Hippocampal formation (tissue), 2 donors: ENCODE measurements at regions not wholly inside any gene's neighbourhood (a gene's known extent, or its start where the extent isn't known, plus 50 kb on each side); places are given as distances from the start of the nearest gene placed in this dataset.
"Not testable (repeated sequence)": the region's sequence is repeated elsewhere in the genome, so short reads cannot be mapped to it uniquely, and the experiment has no call there.

Source experiments
- DNase-seq, 2 donors: peaks; one replicate each; lab custom pipeline; 2025; lab: John Stamatoyannopoulos, UW

DNA sequence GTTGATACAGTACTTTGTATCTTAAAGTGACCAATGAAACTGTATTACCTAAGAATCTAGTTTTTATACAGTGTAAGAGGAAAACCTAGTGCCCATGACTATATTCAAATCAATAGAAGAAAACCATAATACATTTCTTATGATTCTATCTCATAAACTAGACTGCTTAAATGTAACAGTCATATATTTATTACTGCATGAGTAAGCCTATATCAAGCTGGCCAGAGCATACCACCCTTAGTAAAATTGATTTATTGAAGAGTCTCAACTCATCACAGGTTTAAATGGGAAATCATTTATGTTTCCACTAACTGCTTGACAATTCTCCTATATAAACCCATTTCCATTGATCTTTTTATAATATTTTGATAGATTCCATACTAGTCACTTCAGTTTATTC is 1059.2 kb upstream of the LRRTM1 start:
- no peak for DNase-seq

DNA sequence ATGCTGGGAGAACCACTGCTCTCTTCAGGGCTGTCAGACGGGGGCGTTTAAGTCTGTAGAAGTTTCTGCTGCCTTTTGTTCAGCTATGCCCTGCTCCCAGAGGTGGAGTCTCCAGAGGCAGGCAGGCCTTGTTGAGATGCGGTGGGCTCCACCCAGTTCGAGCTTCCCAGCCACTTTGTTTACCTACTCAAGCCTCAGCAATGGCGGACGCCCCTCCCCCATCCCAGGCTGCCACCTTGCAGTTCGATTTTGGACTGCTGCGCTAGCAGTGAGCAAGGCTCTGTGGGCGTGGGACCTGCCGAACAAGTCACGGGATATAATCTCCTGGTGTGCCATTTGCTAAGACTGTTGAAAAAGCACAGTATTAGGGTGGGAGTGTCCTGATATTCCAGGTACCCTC is 1057.9 kb upstream of the LRRTM1 start:
- not testable (repeated sequence) for DNase-seq

DNA sequence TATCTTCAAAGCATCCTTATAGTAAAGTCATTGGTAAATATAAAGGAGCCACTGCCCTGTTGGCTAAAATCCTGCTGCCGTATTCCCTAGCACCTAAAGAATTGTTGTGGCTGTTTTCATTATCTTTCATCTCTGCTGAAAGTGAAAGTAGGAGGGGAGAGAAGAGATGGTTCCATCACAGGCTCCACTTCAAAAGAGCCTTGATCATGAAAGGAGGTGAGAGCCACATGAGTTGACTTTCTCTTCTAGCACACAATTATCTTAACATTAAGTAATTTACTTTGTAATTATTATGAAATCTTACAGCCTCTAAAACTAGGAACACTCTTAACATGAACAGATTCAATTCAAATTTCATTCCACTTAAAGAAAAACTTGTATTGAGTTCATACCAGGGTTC is 1050.9 kb upstream of the LRRTM1 start:
- no peak for DNase-seq

DNA sequence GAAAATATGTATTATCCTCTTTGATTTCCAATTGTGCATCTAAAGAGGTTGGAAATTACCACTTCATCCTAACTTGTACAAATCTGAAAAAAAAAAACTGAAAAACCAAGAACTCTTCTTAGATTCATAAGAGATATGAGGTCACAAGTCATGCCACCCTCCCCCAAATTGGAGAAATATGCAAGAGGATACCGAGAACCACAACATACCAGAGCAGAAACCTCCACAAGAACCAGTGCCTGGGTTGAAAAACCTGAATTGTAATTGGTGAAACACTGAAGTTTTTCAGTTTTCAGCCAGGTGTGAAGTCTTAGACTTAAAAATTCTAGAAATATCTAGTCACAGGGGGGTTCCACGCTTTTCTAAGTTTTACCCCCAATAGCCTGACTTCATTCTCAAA is 1029.5 kb upstream of the LRRTM1 start:
- no peak for DNase-seq

DNA sequence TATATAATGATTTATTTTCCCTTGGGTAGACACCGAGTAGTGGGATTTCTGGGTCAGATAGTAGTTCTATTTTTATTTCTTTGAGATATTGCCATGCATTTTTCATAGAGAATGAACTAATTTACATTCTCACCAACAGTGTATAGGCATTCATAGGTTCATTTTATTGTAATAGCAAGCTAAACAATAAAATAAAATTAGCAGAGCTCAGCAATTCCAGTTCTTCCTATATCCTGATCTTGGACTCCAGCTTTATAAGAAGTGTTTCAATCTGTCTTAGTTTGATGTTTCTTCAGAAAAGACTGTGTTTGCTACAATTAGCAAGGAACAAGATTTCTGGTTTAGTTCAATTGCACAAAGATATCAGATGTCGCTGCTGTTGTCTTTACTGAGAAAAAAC is 1024.4 kb upstream of the LRRTM1 start:
- DNase-seq, result no peak

DNA sequence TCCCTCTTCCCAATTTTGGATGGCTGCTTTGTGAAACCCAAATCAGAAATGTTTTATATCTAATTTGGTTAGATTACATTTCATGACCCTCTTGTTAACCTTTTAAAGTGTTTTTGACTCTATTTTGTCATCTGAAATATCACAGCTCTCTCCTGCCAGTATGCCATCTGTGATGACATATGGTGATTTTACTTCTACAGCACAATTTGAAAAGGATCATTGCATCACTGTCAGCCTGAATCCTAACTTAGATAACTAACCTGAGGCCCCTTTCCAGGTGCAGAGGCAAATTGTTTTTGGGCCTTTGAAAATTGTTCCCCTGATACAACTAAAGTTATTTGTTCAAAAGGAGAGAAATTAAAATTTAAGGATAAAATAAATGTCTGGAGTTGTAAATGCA is 1023.4 kb upstream of the LRRTM1 start:
- DNase-seq, result no peak

DNA sequence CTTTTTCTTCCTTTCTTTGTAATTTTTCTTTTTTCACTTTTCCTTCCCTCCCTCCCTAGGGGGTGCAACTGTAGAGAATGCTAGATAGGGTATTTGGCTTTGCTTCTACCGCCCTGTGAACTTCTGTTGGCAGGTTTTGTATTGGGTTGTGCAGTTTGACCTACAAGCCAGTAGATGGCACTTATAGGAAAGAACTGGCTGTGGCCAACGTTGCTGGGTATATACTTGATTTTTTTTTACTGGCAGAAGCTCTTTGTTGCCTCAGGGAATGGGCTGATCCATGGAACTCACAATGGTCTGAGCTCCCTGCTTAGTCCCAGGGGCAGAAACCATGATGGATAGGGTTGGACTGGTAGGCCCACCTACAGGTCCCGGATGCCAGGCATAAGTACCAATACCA is 1019.5 kb upstream of the LRRTM1 start:
- DNase-seq, result no peak

DNA sequence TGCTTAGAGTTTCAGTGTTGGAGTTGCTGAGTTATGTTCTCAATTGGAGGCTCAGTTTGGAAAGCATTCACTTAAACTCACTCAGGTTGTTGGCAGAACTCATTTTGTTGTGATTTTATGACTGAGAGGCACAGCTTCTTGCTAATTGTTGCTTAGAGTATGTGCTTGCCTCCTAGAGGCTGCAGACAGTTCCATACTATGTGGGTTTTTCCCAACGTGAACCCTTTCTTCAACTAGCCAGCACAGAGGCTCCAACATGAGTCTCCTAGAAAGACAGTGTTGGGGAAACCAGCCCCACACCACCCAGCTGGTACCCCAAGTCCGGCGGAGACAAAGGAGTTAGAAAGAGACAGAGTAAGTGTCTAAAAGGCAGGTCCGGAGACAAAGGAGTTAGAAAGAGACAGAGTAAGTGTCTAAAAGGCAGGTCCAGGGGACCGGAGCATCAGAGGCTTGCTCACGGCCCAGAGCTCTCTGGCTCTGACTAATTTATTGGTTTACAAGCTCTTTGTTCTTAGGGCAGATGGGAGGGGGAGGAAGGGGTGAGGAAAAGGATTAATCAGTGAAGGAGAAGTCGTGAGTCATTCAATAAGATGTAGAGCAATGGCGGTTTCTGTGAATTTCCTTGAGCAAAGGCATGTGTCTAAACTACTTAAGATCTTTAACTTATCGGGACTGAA is 999.7 kb upstream of the LRRTM1 start:
- DNase-seq, result no peak

DNA sequence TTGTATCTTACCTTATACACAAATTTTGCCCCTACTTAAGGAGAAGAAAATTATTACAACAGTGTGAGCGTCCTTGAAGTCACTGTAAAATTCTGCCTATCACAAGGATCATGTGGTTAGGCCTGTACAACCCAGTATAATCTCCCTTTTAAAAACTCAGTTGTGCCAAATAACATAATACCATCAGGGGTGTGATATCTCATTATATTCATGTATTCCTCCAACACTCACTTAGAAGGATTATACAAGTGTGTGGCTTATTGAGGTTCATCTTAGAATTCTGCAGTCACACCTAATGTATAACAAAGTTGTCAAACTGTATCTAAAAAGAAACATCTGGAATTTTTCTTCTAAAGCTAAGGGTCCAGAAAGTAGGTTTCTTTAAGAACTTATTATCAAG is 998.8 kb upstream of the LRRTM1 start:
- DNase-seq, result no peak

DNA sequence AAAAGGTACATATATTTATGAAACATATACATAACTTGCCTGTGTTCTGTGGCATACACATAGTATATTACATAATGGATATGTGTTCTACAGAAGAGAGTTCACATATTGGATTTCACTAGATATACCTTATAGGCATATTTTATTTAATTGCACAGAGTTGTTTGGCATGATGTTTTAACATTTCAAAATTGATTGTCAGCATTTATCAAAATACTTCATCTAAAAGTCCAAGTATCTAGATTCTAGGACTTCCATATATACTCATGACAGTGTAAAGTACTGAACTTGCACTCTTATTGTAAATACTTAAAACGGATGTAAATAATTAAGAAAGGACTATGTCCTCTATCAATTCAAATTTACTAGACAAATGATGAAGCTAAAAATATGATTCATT is 995.3 kb upstream of the LRRTM1 start:
- no peak for DNase-seq

DNA sequence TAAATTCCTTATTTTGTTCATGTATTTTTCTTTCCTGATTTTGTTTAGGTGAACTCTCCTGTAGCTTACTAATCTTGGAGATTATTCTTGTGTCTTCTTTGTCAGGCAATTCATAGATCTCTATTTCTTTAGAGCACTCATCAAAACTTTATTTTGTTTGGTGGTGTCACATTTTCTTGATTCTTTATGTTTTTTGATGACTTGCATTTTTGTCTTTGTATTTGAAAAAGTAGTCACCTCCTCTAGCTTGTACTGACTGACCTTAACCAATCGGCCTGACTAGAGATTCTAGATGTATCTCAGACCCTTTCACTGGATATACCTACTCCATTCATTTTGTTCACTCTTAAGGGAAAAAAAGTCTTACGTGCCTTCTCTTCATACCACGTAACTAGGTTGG is 986.3 kb upstream of the LRRTM1 start:
- DNase-seq, result no peak

DNA sequence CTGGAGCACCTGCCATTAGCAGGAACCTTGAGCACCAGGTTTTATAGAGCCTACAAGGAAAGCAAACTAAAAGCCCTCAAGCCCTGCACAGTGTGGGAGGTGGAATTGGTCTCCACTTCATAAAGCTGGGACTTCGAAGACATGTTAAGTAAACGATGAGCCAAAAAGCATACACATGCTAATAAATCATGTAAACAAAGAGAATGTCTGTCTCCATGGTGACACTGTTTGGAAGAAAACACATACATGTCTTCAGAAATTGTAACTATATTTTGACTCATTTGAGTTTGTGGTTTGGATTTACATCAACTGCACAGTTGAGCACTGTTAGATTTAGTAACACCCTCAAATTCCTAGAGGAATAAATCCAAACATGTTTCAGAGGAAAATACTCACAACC is 978.5 kb upstream of the LRRTM1 start:
- DNase-seq, result no peak

DNA sequence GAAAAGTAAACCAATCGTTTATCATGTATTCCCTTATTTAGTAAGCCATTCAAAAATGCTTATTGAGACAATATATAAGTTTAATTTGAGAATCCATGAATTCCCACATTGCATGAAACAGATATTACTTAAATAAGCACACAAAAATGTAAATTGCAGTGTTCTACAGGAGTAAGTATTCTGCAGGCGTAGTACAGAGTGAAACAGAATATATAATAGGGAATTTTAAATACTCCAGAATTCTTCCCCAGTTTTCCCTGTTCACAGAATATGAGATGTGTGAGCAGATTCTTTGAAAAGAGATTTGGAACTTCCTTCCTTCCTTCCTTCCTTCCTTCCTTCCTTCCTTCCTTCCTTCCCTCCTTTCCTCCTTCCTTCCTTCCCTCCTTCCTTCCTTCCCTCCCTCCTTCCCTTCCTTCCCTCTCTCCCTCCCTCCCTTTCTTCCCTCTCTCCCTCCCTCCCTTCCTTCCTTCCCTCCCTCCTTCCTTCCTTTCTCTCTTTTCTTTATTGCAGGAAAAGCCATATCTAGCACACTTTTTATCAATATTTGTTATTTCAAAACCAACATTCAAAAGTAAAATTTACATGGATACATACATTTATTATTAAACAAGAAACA is 977.7 kb upstream of the LRRTM1 start:
- no peak for DNase-seq

DNA sequence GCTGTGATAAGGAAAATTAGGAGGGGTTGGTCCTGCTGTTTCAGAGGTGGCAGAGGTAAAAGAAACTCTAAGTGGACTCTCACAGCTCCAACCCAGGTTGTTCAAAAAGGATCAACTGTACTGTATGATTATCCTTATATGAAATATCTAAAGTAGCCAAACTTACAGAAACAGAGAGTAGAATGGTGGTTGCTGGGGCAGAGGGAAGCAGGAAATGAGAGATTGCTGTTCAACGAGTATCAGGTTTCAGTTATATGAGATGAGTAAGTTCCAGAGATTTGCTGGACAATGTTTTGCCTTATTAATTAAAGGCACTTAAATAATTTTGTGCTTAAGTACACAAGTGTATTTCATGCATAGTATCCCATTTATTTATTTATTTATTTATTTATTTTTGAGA is 972.0 kb upstream of the LRRTM1 start:
- no peak for DNase-seq

DNA sequence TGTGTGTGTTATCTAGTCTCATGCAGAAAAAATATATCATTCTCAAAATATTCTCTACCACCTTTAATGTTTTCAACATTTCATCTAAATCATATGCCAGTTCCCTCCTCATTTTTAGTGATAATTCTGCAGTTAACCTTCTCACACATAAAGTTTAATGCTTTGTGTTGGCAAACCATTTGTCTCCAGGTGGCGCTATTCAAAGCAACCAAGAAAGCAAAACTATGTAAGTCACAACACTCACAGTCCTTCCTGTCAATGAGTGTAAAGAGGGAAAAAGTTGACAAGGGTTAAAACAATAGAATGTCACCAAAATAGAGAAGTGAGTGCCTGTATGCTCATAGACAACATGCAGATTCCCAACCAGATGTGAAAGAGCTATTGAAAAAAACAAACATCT is 961.6 kb upstream of the LRRTM1 start:
- DNase-seq, result no peak

DNA sequence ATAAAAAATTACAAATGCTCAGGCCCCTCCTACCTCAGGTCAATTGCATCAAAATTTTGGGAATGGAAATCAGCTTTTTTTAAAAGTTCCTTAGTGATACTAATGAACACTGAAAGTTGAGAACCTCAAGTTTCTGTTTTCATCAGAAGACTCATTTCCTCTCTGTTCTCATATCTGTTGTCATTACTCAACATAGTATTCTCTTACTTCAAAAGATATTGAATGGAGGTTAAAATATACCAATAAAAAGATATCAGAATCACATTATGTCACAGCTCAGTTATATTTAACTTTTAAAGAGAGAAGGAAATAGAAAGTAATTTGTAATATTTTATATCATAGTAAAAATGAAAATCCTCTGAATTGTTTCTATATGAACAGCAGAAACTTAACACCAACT is 959.4 kb upstream of the LRRTM1 start:
- DNase-seq, result no peak

DNA sequence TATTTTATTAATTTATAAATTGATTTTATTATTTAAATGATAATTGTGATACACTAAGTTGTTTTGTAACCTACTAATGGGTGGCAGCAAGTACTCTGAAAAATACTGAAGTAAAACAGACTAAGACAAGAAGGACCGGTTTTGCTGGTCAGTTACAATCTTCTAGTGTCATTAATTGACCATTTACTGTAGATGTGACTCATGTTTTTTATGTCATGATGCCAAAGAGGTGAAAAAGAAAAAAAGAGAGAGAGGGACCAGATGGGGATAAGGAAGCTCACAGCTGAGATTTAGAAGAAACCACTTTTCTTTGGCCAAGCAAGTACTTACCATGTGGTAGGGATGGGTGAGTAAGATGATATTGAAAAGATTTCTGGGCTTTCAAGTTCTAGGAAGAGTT is 955.8 kb upstream of the LRRTM1 start:
- no peak for DNase-seq

DNA sequence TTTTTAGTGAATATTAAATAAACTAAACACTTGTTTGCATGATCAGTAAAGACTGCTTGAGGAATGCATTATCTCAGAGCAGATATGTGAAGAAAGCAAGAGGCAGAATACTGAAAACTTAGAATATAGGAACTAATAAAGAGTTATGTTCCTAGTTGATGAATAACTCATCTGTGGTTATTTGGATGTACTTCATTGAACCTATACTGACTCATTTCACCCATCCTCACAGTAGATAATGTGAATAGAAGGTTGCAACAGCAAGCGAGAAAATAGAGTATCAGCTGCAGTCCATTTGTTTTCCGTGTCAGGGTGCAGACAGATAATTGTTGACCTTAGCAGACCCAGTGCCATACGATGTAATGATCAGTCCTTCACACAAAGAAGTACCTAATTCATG is 945.7 kb upstream of the LRRTM1 start:
- no peak for DNase-seq

DNA sequence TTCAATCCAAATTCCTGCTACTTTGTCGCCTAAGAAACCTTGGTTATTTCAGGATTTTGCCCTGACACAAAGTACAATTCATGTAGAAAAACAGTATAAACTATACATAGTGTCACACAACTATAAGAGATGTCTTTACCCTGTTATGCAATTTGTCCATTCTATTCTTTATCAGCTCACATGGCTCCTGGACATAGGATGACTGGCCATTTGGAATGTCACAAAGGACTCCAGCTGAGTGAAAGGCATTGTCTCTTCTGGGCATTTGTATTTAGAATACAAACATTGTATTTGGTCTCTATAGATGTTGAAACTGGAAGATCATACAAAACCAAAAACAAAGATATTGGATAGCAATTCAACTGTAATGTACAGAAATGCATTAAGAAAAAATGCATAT is 944.6 kb upstream of the LRRTM1 start:
- no peak for DNase-seq

DNA sequence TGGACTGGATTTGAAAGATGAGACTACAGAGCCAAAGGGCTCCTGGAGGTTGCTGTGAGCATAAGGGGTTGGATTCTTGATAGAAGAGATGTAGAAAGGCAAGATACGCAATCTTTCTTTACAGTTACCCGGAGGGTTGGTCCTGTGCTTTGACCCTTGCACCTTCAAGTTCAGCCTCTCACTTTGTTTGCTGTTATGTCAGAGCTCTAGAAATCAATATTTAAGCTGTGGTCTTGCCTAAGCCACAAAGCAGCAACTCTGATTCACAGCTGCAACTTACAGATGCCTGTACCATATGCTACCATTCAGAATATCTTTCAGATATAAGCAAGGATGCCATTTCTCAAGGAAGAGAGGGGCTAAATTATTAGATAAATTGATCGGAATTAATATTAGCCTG is 943.1 kb upstream of the LRRTM1 start:
- DNase-seq, result no peak

DNA sequence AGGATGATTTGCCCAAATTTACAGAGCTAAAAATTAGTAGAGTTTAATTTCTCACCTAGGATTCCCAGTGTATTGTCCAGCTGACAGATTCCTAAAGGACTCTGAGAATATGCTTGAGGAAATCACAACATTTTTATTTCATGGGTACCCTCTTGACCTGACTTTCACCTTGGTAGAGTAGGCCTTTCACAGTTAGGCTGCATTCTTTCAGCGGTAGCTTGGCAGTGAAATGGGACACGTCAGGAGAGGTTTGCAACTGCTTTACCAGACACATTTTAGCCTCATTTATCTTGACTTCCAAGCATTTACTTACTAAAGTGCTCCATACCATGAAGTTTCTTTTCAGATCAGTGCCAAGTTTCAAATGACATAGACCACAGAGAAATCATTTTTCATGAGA is 937.9 kb upstream of the LRRTM1 start:
- DNase-seq, result no peak

DNA sequence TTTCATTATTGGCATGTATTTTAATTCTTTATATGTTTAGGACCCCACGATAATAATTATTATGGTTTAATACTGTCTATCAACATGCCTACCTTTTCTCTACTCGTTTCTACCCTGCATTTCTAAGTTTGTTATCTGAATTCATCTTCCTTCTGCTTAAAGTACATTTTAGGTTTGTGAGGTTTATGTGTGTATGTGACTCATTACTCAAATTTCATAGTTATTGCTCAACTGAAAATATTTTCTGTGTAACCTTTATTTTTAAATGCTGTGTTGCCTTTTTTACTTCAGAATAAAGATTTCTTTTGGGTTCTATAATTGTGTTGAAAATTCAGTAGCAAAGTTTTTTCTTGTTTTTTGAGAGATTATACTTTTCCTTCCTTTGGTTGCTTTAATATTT is 933.9 kb upstream of the LRRTM1 start:
- DNase-seq, result no peak

DNA sequence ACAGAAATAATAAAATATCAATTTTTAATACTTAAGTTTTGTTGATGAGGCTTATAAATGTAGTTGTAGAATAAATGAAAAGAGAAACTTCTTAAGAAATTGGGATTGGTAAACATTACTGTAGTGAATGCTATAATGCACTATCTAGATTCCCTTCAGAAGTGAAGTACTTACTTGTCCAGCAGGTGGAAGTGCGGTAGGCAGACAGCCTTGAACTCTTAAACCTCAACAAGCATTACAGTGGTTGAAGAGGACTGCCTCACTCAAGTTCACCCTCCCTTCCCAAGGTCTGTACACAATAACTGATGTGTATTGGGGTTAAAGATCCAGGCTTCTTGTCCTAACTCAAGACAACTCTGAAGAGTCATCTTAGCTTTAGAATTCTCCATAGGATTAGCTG is 931.0 kb upstream of the LRRTM1 start:
- DNase-seq, result no peak

DNA sequence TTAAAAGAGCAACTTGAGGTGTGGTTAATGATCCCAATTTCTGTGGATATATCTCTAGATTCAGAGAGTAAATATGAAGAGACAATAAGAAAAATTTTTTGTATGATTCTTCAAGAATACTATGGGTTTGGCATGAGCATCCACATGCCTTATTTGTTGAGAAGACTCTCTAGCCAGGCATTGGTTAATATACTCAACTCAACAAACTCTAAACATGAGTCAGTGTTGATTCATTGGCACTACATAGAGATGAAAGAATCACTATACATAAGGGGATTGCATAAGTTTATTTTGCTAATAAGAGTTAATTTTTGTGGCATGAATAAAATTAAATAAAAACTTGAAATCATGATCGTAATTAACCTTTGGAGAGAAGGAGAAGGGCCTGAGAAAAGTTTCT is 930.2 kb upstream of the LRRTM1 start:
- DNase-seq, result no peak
